ENCODE measurements at regions not wholly inside any gene's neighbourhood (a gene's known extent, or its start where the extent isn't known, plus 50 kb on each side); places are given as distances from the start of the nearest gene placed in this dataset.

GRCh38 chr15:20344601-20345400 is 196.8 kb downstream of the GOLGA6L6 start:
- no peak overlapping the region for H3K23ac ChIP-seq (ENCODE audit: insufficient read length)
- H3K9me3 ChIP-seq (ENCODE audit: insufficient read depth in 2 of 2, low read depth in 1 of 2, low read length in 1 of 2) = peaks cover 40 to 98% of the 10 kb centered on the region in 2 experiments
- ChIA-PET POLR2A (ENCODE audit: partially characterized antibody) (no interaction called here), CTCF (ENCODE audit: partially characterized antibody) (no interaction called here)
- no peaks in the 10 kb centered on the region for H3K27me3 ChIP-seq (replicated peaks in 1 of 4; ENCODE audit: control insufficient read depth in 3 of 4, extremely low read depth in 1 of 4, insufficient read depth in 3 of 4, low read length in 3 of 4)
- H3K14ac ChIP-seq (ENCODE audit: insufficient read length) = no peak overlapping the region
- no peak overlapping the region for H3K27ac ChIP-seq (ENCODE audit: low read depth, low read length)
- no peak overlapping the region for H4K5ac ChIP-seq (ENCODE audit: insufficient read length, low read depth, low read length)
- H2BK5ac ChIP-seq (ENCODE audit: low read depth, low read length) = no peak overlapping the region
- no peak overlapping the region for H4K91ac ChIP-seq (replicated peaks; ENCODE audit: insufficient read length, low read length)
- TF ChIP-seq BRCA1 (IDR thresholded peaks at IDR 0.05; ENCODE audit: low read depth, low read length) = no peak
- TF ChIP-seq BCL11A (IDR thresholded peaks at IDR 0.05; ENCODE audit: low read depth in 2 of 2, low read length in 2 of 2) = no peak
- no peak for TF ChIP-seq ATF2 (IDR thresholded peaks at IDR 0.05; ENCODE audit: low read length)
- TF ChIP-seq SAP30 (IDR thresholded peaks at IDR 0.05; ENCODE audit: insufficient read depth, insufficient replicate concordance, low read length) = no peak
- TF ChIP-seq CTBP2 (IDR thresholded peaks at IDR 0.05; ENCODE audit: borderline replicate concordance, insufficient read depth, insufficient read length, low read length) = no peak
- TF ChIP-seq CEBPB (IDR thresholded peaks at IDR 0.05; ENCODE audit: low read depth, low read length) = no peak
- no peak for TF ChIP-seq KDM5A (IDR thresholded peaks at IDR 0.05; ENCODE audit: low read length)
- H2BK15ac ChIP-seq (ENCODE audit: low read length) = no peak overlapping the region
- H3K36me3 ChIP-seq (ENCODE audit: control insufficient read depth in 2 of 4, insufficient read depth in 4 of 4, low read length in 3 of 4) = peaks cover 0 to 3% (median 0%) of the 10 kb centered on the region in 4 experiments; a peak in 1 of 8 replicates
- H3K56ac ChIP-seq (replicated peaks; ENCODE audit: insufficient read length, low read depth, low read length) = no peak overlapping the region
- no peaks in the 10 kb centered on the region for H3K23me2 ChIP-seq (ENCODE audit: low read depth, low read length)
- H2AK5ac ChIP-seq (ENCODE audit: low read depth, low read length) = no peak overlapping the region
- WGBS, 2 experiments (ENCODE audit: extremely low coverage in 1 of 2, insufficient coverage in 1 of 2, insufficient read length in 1 of 2, insufficient replicate concordance in 2 of 2, low coverage in 1 of 2, low lambda C conversion rate in 2 of 2, missing lambda C conversion rate in 1 of 2) = 78% methylated on average over 12 of the region's 12 CpGs; no CpG with 5 or more reads in 1 of the 2 experiments
- H3K79me2 ChIP-seq (ENCODE audit: control insufficient read depth in 1 of 2, insufficient read depth in 2 of 2, low read length in 2 of 2) = no peaks in the 10 kb centered on the region
- FAIRE-seq (no peak), DNase-seq (ENCODE audit: low read depth in 1 of 2, low spot score in 2 of 2) (no peak)
- H3K4me3 ChIP-seq (ENCODE audit: extremely low read depth in 1 of 4, insufficient read depth in 2 of 4, low read depth in 3 of 4, low read length in 4 of 4) = no peak overlapping the region
- no peak overlapping the region for H2AFZ ChIP-seq (ENCODE audit: low read length)
- no peaks in the 10 kb centered on the region for H3K4me1 ChIP-seq (replicated peaks in 1 of 4; ENCODE audit: control insufficient read depth in 3 of 4, insufficient read depth in 4 of 4, low read length in 3 of 4)
- H3K4me2 ChIP-seq (ENCODE audit: insufficient read depth in 1 of 2, low read depth in 2 of 2, low read length in 2 of 2) = no peak overlapping the region
- no peak overlapping the region for H2BK120ac ChIP-seq (replicated peaks; ENCODE audit: low read depth, low read length)
- no peak overlapping the region for H3K4ac ChIP-seq (replicated peaks; ENCODE audit: insufficient read length, low read depth, low read length)
- H4K8ac ChIP-seq (ENCODE audit: extremely low read depth, insufficient read depth, low read length) = no peak overlapping the region
- no peak overlapping the region for H3K9ac ChIP-seq (replicated peaks in 1 of 4; ENCODE audit: extremely low read depth in 1 of 4, low read depth in 3 of 4, low read length in 3 of 4)
- H3K18ac ChIP-seq (ENCODE audit: extremely low read depth, low read length) = no peak overlapping the region
- no peaks in the 10 kb centered on the region for H3K79me1 ChIP-seq (ENCODE audit: low read depth, low read length)
- H4K20me1 ChIP-seq (replicated peaks in 1 of 2; ENCODE audit: control insufficient read depth in 1 of 2, insufficient read depth in 2 of 2, low read length in 2 of 2) = no peaks in the 10 kb centered on the region
- no peak overlapping the region for H2BK12ac ChIP-seq (ENCODE audit: low read depth, low read length)
- H2BK20ac ChIP-seq (ENCODE audit: low read length) = no peak overlapping the region
